ENCODE measurements at regions not wholly inside any gene's neighbourhood (a gene's known extent, or its start where the extent isn't known, plus 50 kb on each side); places are given as distances from the start of the nearest gene placed in this dataset.
"Not testable (repeated sequence)": the region's sequence is repeated elsewhere in the genome, so short reads cannot be mapped to it uniquely, and the experiment has no call there.

GRCh38 chr4:120005527-120005926 is 61.1 kb downstream of the MAD2L1 start:
- no peak for DNase-seq

GRCh38 chr4:120005076-120005475 is 61.6 kb downstream of the MAD2L1 start:
- no peak for DNase-seq

GRCh38 chr4:120004054-120004453 is 62.6 kb downstream of the MAD2L1 start:
- no peak for DNase-seq

- DNase-seq = no peak
Observed at GRCh38 chr4:120003193-120003592, 63.5 kb downstream of the MAD2L1 start.

- DNase-seq = no peak
Observed at GRCh38 chr4:120001850-120002249, 64.8 kb downstream of the MAD2L1 start.

GRCh38 chr4:120000591-120001296 is 65.9 kb downstream of the MAD2L1 start:
- DNase-seq = peak; percentile 21

- DNase-seq = not testable (repeated sequence)
Observed at GRCh38 chr4:119996024-119996423, 70.6 kb downstream of the MAD2L1 start.

- no peak for DNase-seq
Observed at GRCh38 chr4:119984996-119985395, 81.7 kb downstream of the MAD2L1 start.

- no peak for DNase-seq
Observed at GRCh38 chr4:119982756-119983155, 83.9 kb downstream of the MAD2L1 start.

- DNase-seq = no peak
Observed at GRCh38 chr4:119980456-119980855, 86.2 kb downstream of the MAD2L1 start.

GRCh38 chr4:119977076-119977940 is 89.3 kb downstream of the MAD2L1 start:
- no peak for DNase-seq

GRCh38 chr4:119971431-119972084 is 95.1 kb downstream of the MAD2L1 start:
- no peak for DNase-seq

GRCh38 chr4:119962631-119963030 is 104.0 kb downstream of the MAD2L1 start:
- no peak for DNase-seq

GRCh38 chr4:119958983-119959382 is 107.7 kb downstream of the MAD2L1 start:
- no peak for DNase-seq

GRCh38 chr4:119955256-119955655 is 111.4 kb downstream of the MAD2L1 start:
- DNase-seq = no peak

GRCh38 chr4:119954487-119954886 is 112.2 kb downstream of the MAD2L1 start:
- not testable (repeated sequence) for DNase-seq

GRCh38 chr4:119946359-119946758 is 120.3 kb downstream of the MAD2L1 start:
- DNase-seq = no peak

- no peak for DNase-seq
Observed at GRCh38 chr4:119942806-119943205, 123.8 kb downstream of the MAD2L1 start.

GRCh38 chr4:119940557-119940956 is 126.1 kb downstream of the MAD2L1 start:
- DNase-seq = no peak

- DNase-seq = no peak
Observed at GRCh38 chr4:119939071-119939995, 127.3 kb downstream of the MAD2L1 start.

- no peak for DNase-seq
Observed at GRCh38 chr4:119937746-119938145, 128.9 kb downstream of the MAD2L1 start.

GRCh38 chr4:119933606-119934005 is 133.0 kb downstream of the MAD2L1 start:
- no peak for DNase-seq

GRCh38 chr4:119932277-119932676 is 134.4 kb downstream of the MAD2L1 start:
- no peak for DNase-seq
